K562 (cell line): ENCODE measurements at regions not wholly inside any gene's neighbourhood (a gene's known extent, or its start where the extent isn't known, plus 50 kb on each side); places are given as distances from the start of the nearest gene placed in this dataset.

Source experiments
- ATAC-seq: fragments of 200-7000 bp; cut with Tn5 transposase; 3 replicates; pipeline ENCODE4 v1.9.1; 2020; ENCODE audit warnings: moderate library complexity
- BruUV-seq: library from RNA; stranded (reverse); fragments of 400-500 nt; replicated peaks from 2 replicates; lab custom pipeline; 2021; lab: Mats Ljungman, UMichigan
- CTCF ChIA-PET: fragments of 300-600 bp; formaldehyde crosslinking; extraction: SDS; loops from one replicate; lab custom pipeline; 2021; ENCODE audit warnings: low intra/inter-chr PET ratio; lab: Yijun Ruan, JAX
- POLR2A ChIA-PET: fragments of 300-600, 350-650 bp; sonication (Branson Sonifier 250); formaldehyde crosslinking; extraction: SDS; loops from one replicate; lab custom pipeline; 2021; ENCODE audit warnings: antibody characterized with exemption, inconsistent platforms; lab: Yijun Ruan, JAX
- DNase-seq, 4 experiments: peaks; one replicate each; pipeline versions ENCODE4 v3.0.0 to v3.0.0-alpha.2; 2011 to 2018; ENCODE audit warnings: low spot score in 3 of 4, mixed read lengths in 3 of 4; ENCODE audit errors: extremely low read depth in 1 of 4
- FAIRE-seq: peaks from 2 replicates; lab custom pipeline; 2011; peaks lifted over from hg19 to GRCh38; lab: Jason Lieb, UNC
- H2AFZ ChIP-seq: 2 replicates; pipeline ENCODE4 v1.6.0; 2011; ENCODE audit warnings: low read depth, low read length, control low read depth, inconsistent platforms
- H3K27ac ChIP-seq: fragments of 200-600 bp; 3 replicates; pipeline ENCODE4 v1.8.0; 2011; ENCODE audit warnings: low read depth, mild to moderate bottlenecking, control low read depth, inconsistent platforms, low read length, moderate library complexity, mixed read lengths; ENCODE audit errors: extremely low read depth
- H3K27me3 ChIP-seq, 2 experiments: fragments of 300-600 bp in 1 of 2; 2 replicates in 1 of 2; 3 replicates in 1 of 2; pipeline versions ENCODE4 v1.6.0 to v1.8.0; 2011; ENCODE audit warnings: inconsistent platforms in 2 of 2, low read length in 2 of 2, mild to moderate bottlenecking in 1 of 2, mixed read lengths in 1 of 2, moderate library complexity in 1 of 2; ENCODE audit not compliant: control insufficient read depth in 2 of 2, insufficient read depth in 2 of 2
- H3K36me3 ChIP-seq: fragments of 300-600 bp; 3 replicates; pipeline ENCODE4 v1.8.0; 2011; ENCODE audit warnings: mild to moderate bottlenecking, low read length, inconsistent platforms; ENCODE audit not compliant: control insufficient read depth, insufficient read depth
- H3K4me1 ChIP-seq, 2 experiments: fragments of 200-600 bp in 1 of 2; replicated peaks in 1 of 2; 2 replicates in 1 of 2; 3 replicates in 1 of 2; pipeline versions ENCODE4 v1.5.1 to v1.8.0; 2011; ENCODE audit warnings: inconsistent platforms in 2 of 2, low read length in 2 of 2, mild to moderate bottlenecking in 1 of 2, mixed read lengths in 1 of 2, moderate library complexity in 1 of 2; ENCODE audit not compliant: control insufficient read depth in 2 of 2, insufficient read depth in 2 of 2
- H3K4me2 ChIP-seq: 2 replicates; pipeline ENCODE4 v1.6.1; 2011; ENCODE audit warnings: low read length, control low read depth, inconsistent platforms, mixed read lengths; ENCODE audit not compliant: insufficient read depth
- H3K4me3 ChIP-seq: fragments of 200-600 bp; sonication (generic), shearing (Covaris generic); 2 replicates; pipeline ENCODE4 v1.5.1; 2016; ENCODE audit warnings: control low read depth, inconsistent platforms
- H3K79me2 ChIP-seq: fragments of 200-600 bp; 3 replicates; pipeline ENCODE4 v1.8.0; 2011; ENCODE audit warnings: low read length, inconsistent platforms; ENCODE audit not compliant: control insufficient read depth, insufficient read depth
- H3K9ac ChIP-seq, 2 experiments: 2 replicates each; pipeline versions ENCODE4 v1.6.0 to v1.6.1; 2011; ENCODE audit warnings: low read depth in 2 of 2, low read length in 2 of 2, control low read depth in 1 of 2, inconsistent platforms in 1 of 2, mild to moderate bottlenecking in 1 of 2, mixed read lengths in 1 of 2; ENCODE audit not compliant: insufficient read depth in 1 of 2
- H3K9me1 ChIP-seq: one replicate; pipeline ENCODE4 v1.6.0; 2011; ENCODE audit warnings: inconsistent platforms, mild to moderate bottlenecking, low read length, moderate library complexity; ENCODE audit not compliant: control insufficient read depth, insufficient read depth
- H3K9me3 ChIP-seq: replicated peaks from 2 replicates; pipeline ENCODE4 v1.5.1; 2011; ENCODE audit warnings: low read depth, low read length, inconsistent platforms; ENCODE audit not compliant: control insufficient read depth, insufficient read depth
- H4K20me1 ChIP-seq: replicated peaks from 2 replicates; pipeline ENCODE4 v1.6.1; 2011; ENCODE audit warnings: low read length, inconsistent platforms, mixed read lengths; ENCODE audit not compliant: control insufficient read depth, insufficient read depth
- CEBPG ChIP-seq, 3 experiments: fragments of 200-800 bp in 1 of 3; sonication (Bioruptor generic) in 1 of 3; sonication (generic) in 1 of 3; formaldehyde crosslinking in 1 of 3; IDR thresholded peaks in 2 of 3; conservative IDR thresholded peaks in 1 of 3; 2 replicates each; pipeline versions ENCODE4 v1.6.1 to v1.8.0; 2016 to 2022; ENCODE audit warnings: missing compliant biosample characterization in 2 of 3, missing genetic modification characterization in 2 of 3, mild to moderate bottlenecking in 1 of 3, missing genetic modification reagents in 1 of 3
- CREB3 ChIP-seq: fragments of 450-650 bp; conservative IDR thresholded peaks from 2 replicates; pipeline ENCODE4 v1.6.1; 2016; ENCODE audit warnings: missing genetic modification characterization, low read depth, mild to moderate bottlenecking, missing compliant biosample characterization, moderate library complexity
- CSDE1 ChIP-seq, 2 experiments: fragments of 450-650 bp; IDR thresholded peaks; 2 replicates each; pipeline ENCODE4 v1.6.1; 2016; ENCODE audit warnings: mild to moderate bottlenecking in 1 of 2
- GMEB1 ChIP-seq: fragments of 250-450 bp; sonication (Bioruptor Pico); IDR thresholded peaks from 2 replicates; pipeline ENCODE4 v1.4.0; 2020; ENCODE audit warnings: mild to moderate bottlenecking
- SAFB2 ChIP-seq: fragments of 200-400 bp; formaldehyde crosslinking; IDR thresholded peaks from 2 replicates; pipeline ENCODE4 v1.6.1; 2018; ENCODE audit warnings: borderline replicate concordance, low read length, low read depth, moderate library complexity; ENCODE audit not compliant: severe bottlenecking
- SMAD3 ChIP-seq: fragments of 450-650 bp; formaldehyde crosslinking; conservative IDR thresholded peaks from 2 replicates; pipeline ENCODE4 v1.4.0; 2020; ENCODE audit warnings: mild to moderate bottlenecking
- TSHZ1 ChIP-seq: fragments of 250-450 bp; sonication (Bioruptor Pico); IDR thresholded peaks from 2 replicates; pipeline ENCODE4 v1.4.0; 2020; ENCODE audit warnings: mild to moderate bottlenecking, moderate library complexity
- ZBTB26 ChIP-seq: fragments of 450-650 bp; formaldehyde crosslinking; IDR thresholded peaks from 2 replicates; pipeline ENCODE4 v1.4.0; 2022; ENCODE audit warnings: missing genetic modification characterization
- ZEB2 ChIP-seq: fragments of 450-650 bp; IDR thresholded peaks from 2 replicates; pipeline ENCODE4 v1.6.1; 2016
- ZNF140 ChIP-seq: fragments of 250-450 bp; sonication (Bioruptor Pico); IDR thresholded peaks from 2 replicates; pipeline ENCODE4 v1.8.0; 2021; ENCODE audit warnings: moderate library complexity, mild to moderate bottlenecking, inconsistent platforms
- ZNF511 ChIP-seq: sonication (generic); formaldehyde crosslinking; IDR thresholded peaks from 2 replicates; pipeline ENCODE4 v1.8.0; 2022; ENCODE audit warnings: mild to moderate bottlenecking, missing genetic modification reagents
- WGBS: fragments of 100-300 bp; shearing (Covaris generic); methylation state at CpG from one replicate; pipeline ENCODE4 v1.1.6; 2016; ENCODE audit warnings: low coverage, mixed read lengths; ENCODE audit not compliant: insufficient coverage; ENCODE audit errors: missing lambda C conversion rate; 5-methylcytosine and 5-hydroxymethylcytosine counted together
- in situ Hi-C: fragments of 300-500 bp; cut with MboI; formaldehyde crosslinking; loops from 4 replicates; pipeline ENCODE4 v1.15.0; 2018; ENCODE audit warnings: inconsistent platforms, mixed read lengths
- intact Hi-C: fragments of 100-400 bp; cut with micrococcal nuclease; formaldehyde crosslinking; loops from 2 replicates; pipeline ENCODE4 v1.14.2; 2022

GRCh38 chr4:123916821-123917220 is 520.2 kb downstream of the SPRY1 start (continued):
- TF ChIP-seq ZNF511 (CRISPR knock-in tag) (no peak), CREB3 (tag) (no peak)

GRCh38 chr4:123919576-123920098 is 523.0 kb downstream of the SPRY1 start:
- 2% methylated on average over 4 of the region's 4 CpGs for WGBS
- no peaks in the 10 kb centered on the region for H3K9me3 ChIP-seq
- TF ChIP-seq SAFB2: no peak
- TF ChIP-seq ZBTB26 (CRISPR knock-in tag): no peak
- TF ChIP-seq SMAD3 (CRISPR knock-in tag): no peak
- no peak for TF ChIP-seq GMEB1 (CRISPR knock-in tag)
- TF ChIP-seq ZNF140 (CRISPR knock-in tag): no peak
- no peak for TF ChIP-seq CSDE1 (IDR thresholded peaks at IDR 0.05)
- TF ChIP-seq TSHZ1: no peak
- TF ChIP-seq CEBPG (CRISPR knock-in tag; IDR thresholded peaks at IDR 0.05): no peak
- TF ChIP-seq CEBPG (tag; conservative IDR thresholded peaks at IDR 0.05 in 1 of 2, IDR thresholded peaks at IDR 0.05 in 1 of 2): no peak
- no peak for TF ChIP-seq ZEB2

More at GRCh38 chr4:123919576-123920098, 523.0 kb downstream of the SPRY1 start:
- Histone ChIP-seq H3K27me3 (no peaks in the 10 kb centered on the region), H3K4me1 (no peaks in the 10 kb centered on the region), H4K20me1 (no peaks in the 10 kb centered on the region), H3K27ac (no peak overlapping the region), H3K4me2 (no peak overlapping the region), H2AFZ (no peak overlapping the region), H3K9ac (no peak overlapping the region), H3K36me3 (no peaks in the 10 kb centered on the region), H3K4me3 (no peak overlapping the region), H3K9me1 (no peaks in the 10 kb centered on the region), H3K79me2 (no peaks in the 10 kb centered on the region)
- CTCF ChIA-PET: no interaction called here
- intact Hi-C loops: no loop called here
- in situ Hi-C loops: no loop called here
- FAIRE-seq (no peak), DNase-seq (no peak), ATAC-seq (no peak)
- no TSS peak for BruUV-seq
- POLR2A ChIA-PET: no interaction called here
